Upper lobe of left lung (tissue), 4 donors: ENCODE measurements at regions not wholly inside any gene's neighbourhood (a gene's known extent, or its start where the extent isn't known, plus 50 kb on each side); places are given as distances from the start of the nearest gene placed in this dataset.
A peak's percentile ranks its signal among the peaks of the same experiment; 100 is the strongest.

Experiments used
- POLR2A ChIP-seq, 4 donors: fragments of 450-650 bp; IDR thresholded peaks; one replicate each; pipeline ENCODE4 v1.5.1; 2016 to 2017; ENCODE audit warnings: antibody characterized with exemption in 4 of 4, mild to moderate bottlenecking in 2 of 4
- POLR2AphosphoS5 ChIP-seq, 2 donors: sonication (generic); formaldehyde crosslinking; IDR thresholded peaks; one replicate each; pipeline ENCODE4 v1.5.1; 2017; ENCODE audit warnings: antibody characterized with exemption in 2 of 2
- TF ChIP-seq, protein P1 (sequence below), 6 experiments: fragments of 450-650 bp in 4 of 6; fragments of 200-600 bp in 2 of 6; sonication (generic) in 2 of 6; IDR thresholded peaks; one replicate each; pipeline ENCODE4 v1.5.1; 2016 to 2019; ENCODE audit warnings: antibody characterized with exemption in 6 of 6

DNA sequence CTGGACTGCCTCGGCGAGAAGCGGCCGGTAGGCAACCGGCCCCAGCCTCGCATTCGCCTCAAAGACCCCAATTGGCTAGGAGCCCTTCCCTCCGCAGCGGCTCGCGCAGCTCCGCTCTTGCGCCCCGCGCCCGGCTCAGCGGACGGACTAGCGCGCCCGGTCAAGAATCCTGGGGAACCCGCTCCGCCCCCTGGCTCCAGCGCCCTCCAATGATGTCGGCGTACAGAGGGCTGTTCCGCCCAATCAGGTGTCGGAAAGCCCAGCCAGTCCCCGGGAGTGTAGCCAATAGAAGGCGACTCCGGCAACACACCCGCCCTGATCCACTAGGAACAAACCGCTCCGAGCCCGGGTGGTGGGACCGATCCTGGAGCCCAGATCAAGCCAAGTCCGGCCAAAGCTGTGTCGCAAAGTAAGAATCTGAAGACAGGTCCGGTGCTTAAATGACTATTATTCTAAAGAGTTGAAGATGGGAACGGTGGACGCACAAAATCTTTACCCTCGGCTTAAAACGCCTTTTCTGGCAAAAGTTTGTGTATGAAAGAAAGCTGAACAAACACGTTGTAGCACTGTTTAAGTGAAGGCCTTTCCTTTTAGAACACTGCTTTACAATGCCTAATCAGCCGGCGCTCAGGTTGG lies 132.2 kb downstream of the OGFRL1 start:
- TF ChIP-seq, protein P1, sequence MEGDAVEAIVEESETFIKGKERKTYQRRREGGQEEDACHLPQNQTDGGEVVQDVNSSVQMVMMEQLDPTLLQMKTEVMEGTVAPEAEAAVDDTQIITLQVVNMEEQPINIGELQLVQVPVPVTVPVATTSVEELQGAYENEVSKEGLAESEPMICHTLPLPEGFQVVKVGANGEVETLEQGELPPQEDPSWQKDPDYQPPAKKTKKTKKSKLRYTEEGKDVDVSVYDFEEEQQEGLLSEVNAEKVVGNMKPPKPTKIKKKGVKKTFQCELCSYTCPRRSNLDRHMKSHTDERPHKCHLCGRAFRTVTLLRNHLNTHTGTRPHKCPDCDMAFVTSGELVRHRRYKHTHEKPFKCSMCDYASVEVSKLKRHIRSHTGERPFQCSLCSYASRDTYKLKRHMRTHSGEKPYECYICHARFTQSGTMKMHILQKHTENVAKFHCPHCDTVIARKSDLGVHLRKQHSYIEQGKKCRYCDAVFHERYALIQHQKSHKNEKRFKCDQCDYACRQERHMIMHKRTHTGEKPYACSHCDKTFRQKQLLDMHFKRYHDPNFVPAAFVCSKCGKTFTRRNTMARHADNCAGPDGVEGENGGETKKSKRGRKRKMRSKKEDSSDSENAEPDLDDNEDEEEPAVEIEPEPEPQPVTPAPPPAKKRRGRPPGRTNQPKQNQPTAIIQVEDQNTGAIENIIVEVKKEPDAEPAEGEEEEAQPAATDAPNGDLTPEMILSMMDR (IDR thresholded peaks at IDR 0.05) = peak in 1 of 6 experiments; percentile 7
- peak; percentile 93 to 99 for TF ChIP-seq POLR2AphosphoS5 (IDR thresholded peaks at IDR 0.05)
- TF ChIP-seq POLR2A (IDR thresholded peaks at IDR 0.05) = peak; percentile 74 to 96 (median 96)
